HG03520 (cell line): ENCODE measurements at regions not wholly inside any gene's neighbourhood (a gene's known extent, or its start where the extent isn't known, plus 50 kb on each side); places are given as distances from the start of the nearest gene placed in this dataset.
"Not testable (repeated sequence)": the region's sequence is repeated elsewhere in the genome, so short reads cannot be mapped to it uniquely, and the experiment has no call there.

ENCODE experiments used
- ATAC-seq: cut with Tn5 transposase; IDR thresholded peaks from one replicate; pipeline ENCODE4 v1.9.1; 2021; ENCODE audit warnings: mild to moderate bottlenecking, moderate library complexity; ENCODE audit not compliant: unreplicated experiment

GRCh38 chr4:62797221-62797620 lies 1597.1 kb downstream of the ADGRL3 start:
- ATAC-seq = no peak

GRCh38 chr4:62791386-62791785 lies 1591.3 kb downstream of the ADGRL3 start:
- ATAC-seq = no peak

DNA sequence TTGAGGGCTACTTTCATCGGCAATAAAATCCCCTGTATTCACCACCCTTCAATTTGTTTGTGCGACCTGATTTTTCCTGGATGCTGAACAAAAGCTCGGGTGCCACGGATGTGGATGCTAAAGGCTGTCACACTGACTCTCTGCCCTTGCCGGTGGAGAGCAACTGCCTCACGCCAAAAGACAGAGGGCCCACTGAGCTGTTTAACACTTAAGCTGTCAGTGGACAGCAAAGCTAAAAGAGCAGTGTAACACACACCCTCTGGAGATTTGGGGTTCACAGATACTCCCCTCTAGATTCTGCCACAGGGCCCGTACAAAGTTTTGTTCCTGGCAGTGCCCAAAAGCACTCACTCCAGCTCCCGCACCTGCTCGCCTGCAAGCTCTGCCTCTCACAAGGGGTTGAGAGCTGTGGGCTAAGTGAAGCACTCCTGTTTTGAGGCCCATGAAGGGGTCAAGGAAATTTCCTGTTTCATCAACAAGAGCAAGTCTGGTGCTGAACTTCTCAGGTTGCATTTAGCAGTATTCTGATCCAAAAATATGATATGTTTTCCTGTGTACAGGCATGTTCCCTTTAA lies 1571.9 kb downstream of the ADGRL3 start:
- ATAC-seq = no peak

DNA sequence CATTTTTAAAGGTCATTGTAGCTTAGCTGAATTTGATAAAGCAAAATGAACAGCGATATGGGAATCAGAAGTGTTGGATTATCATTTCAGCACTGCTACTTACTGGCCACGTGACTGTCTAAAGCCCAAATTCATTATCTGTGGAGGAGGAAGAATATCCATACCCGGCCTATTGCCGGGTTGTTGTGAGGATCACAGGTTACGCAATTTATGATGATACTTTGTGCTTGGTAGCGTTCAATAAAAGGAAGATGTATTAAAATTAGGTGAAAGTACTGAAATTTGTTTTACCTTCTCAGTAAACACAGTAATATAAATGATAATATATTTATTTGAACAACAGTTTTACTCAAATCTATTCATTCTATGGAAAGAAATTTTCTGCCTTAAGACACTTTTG lies 1540.2 kb downstream of the ADGRL3 start:
- no peak for ATAC-seq

- ATAC-seq = no peak
Measured at GRCh38 chr4:62717154-62717553, 1517.0 kb downstream of the ADGRL3 start.

DNA sequence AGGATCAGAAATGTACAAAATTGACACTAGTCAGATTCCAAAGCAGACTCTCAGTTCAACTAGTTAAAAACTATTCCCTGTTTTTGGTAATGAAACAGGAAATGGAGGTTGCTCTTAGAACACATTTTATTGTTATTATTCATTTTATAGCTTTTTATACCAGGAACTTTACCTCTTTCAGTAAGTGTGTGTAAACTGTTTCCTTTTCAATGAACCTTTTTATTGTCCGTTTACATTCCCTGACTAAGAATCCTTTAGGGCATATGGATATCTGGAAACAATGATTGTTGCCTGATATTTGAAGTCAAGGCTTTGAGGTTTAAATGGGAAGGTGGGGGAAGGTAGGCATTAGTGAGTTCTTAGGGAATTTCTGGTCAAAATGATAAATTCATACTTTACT lies 1511.4 kb downstream of the ADGRL3 start:
- ATAC-seq = no peak

GRCh38 chr4:62709618-62710252 lies 1509.6 kb downstream of the ADGRL3 start:
- no peak for ATAC-seq

DNA sequence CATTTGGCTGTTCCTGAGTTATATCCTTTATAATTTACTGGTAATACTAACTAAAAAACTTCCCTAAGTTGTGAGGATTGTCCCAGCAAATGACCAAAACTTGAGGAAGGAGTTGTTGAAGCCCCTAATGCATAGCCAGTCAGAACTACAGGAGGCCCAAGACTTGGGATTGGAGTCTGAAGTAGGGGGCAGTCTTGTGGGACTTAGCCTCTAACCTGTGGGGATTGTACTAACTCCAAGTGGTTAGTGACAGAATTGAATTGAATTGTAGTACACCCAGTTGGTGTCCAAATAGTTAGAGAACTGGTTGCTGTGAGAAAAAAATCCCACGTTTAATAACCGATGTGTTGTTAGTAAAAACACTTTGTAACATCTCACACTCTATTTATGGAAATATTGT lies 1506.3 kb downstream of the ADGRL3 start:
- no peak for ATAC-seq

GRCh38 chr4:62683799-62684566 lies 1483.9 kb downstream of the ADGRL3 start:
- no peak for ATAC-seq

DNA sequence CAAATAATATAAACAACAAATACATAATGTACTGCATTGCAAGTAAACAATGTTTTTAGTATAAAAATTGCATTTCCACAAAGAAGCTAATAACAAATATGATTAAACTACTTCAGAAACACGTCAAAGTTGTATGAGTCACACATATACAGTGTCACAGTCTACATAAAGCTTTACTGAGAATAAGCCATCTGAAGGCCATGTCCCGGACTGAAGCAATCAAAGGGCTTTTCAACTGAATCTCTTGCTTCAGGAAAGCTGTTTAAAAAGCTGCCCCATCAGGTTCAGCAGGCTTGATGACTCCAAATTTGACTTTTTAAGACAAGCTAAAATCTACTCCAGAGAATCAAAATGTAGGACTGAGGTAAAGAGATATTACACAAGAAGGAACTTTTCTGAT lies 1476.8 kb downstream of the ADGRL3 start:
- ATAC-seq = no peak

GRCh38 chr4:62670514-62670913 lies 1470.4 kb downstream of the ADGRL3 start:
- ATAC-seq = no peak

DNA sequence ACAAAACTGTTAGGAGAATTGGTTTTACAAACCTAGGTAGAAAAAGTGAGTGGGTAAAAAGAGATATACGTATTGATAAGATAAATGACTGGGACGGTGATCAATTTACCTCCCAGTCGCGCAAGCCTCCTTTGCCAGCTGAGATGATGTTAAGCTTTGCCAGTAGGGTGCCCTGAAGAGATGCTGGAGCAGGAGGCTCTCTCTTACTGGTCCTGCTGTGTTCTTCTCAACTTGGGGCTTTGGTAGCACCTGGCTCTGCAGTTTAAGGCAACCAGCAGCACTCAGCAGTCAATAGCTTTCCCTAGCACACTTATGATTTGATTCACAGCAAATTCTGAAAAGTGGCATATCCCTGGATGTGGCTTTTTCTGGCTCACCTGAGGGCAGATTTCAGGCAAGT lies 1461.7 kb downstream of the ADGRL3 start:
- ATAC-seq = no peak

DNA sequence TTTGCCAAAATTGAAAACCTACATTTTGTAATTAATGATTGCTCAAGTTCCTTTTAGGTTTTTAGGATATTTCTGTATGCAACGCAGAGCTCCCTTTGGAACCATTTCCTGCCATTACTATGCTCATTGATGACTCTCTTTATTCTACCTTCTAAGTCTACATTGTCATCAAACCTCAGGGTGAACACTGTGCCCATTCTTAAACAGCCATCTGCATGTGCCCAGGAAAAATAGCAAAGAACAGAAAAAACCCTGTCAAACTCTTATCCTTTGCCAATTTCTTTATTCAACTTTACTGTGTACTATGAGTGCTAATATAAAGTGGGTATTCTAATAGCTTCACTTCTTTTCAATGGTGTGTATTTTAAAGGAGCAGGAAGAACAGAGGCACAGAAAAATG lies 1455.9 kb downstream of the ADGRL3 start:
- no peak for ATAC-seq

GRCh38 chr4:62644372-62644771 lies 1444.2 kb downstream of the ADGRL3 start:
- no peak for ATAC-seq

DNA sequence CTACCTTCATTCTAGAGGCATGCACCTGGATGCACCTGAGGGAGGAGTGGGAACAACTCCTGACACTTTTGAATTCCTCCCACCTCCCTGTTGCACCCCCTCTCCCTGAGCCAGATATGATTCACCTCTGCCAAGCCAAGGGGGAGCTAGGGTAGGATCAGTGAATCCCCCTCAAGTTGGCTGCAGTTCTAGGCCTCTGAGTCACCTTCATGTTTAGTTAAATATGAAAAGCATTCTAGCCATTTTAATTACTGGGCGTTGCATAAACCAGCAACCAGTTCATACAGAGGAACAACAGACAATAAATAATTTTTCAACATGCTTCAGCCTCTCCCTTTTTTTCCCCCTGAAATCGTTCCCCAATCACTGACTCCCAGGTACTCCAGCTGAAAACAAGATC lies 1440.2 kb downstream of the ADGRL3 start:
- ATAC-seq = no peak

- no peak for ATAC-seq
Measured at GRCh38 chr4:62627671-62628070, 1427.5 kb downstream of the ADGRL3 start.

- ATAC-seq = no peak
Measured at GRCh38 chr4:62627141-62627540, 1427.0 kb downstream of the ADGRL3 start.

DNA sequence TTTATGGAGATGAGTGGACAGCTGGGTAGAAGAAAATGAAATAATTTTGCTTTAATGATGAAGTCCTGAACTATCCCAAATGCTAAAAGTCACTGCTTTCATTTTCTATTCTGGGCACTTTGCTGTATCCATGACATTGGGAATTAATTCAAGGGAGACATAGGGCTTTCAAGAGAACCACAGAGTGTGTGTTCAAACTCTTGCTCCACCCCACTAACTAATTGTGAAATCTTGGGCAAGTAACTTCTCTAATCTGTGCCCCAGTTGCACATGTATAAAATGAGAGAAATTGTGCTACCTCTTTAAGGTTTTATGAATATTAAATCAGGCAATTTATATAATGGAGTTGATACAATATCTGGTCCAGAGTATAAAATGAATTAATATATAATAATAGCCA lies 1422.0 kb downstream of the ADGRL3 start:
- ATAC-seq = no peak

DNA sequence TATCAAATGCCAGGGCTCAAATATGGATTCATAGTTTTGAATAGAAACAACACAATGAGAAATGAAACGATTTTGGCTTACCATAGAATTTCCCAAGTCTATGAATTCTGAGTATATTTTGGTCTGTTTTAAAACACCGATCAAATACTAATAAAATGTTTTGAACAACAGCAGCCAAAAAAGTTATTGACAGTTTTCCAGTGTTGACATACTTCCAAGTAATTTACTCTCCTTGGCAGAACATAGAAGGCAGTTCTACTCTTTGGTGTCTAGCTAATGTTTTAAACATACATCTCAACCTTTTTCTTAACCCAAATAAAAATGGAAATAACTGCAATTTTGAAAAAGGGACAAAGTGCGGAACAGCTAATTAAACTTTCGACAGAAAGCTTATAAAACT lies 1419.8 kb downstream of the ADGRL3 start:
- no peak for ATAC-seq

- no peak for ATAC-seq
Measured at GRCh38 chr4:62618042-62618441, 1417.9 kb downstream of the ADGRL3 start.

- no peak for ATAC-seq
Measured at GRCh38 chr4:62601737-62602136, 1401.6 kb downstream of the ADGRL3 start.

DNA sequence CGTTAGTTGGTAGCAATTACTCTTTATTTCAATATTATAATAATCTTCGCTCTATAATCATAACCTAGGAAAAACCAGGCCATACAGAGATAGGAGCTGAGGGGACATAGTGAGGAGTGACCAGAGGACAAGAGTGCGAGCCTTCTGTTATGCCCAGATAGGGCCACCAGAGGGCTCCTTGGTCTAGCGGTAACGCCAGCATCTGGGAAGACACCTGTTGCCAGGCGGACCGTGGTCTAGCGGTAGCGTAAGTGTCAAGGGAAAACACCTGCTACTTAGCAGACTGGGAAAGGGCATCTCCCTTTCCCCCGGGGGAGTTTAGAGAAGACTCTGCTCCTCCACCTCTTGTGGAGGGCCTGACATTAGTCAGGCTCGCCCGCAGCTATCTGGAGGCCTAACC lies 1395.1 kb downstream of the ADGRL3 start:
- ATAC-seq = not testable (repeated sequence)
